DOHH2 (cell line): ENCODE measurements at regions not wholly inside any gene's neighbourhood (a gene's known extent, or its start where the extent isn't known, plus 50 kb on each side); places are given as distances from the start of the nearest gene placed in this dataset.

Experiments
- H3F3A ChIP-seq: fragments of 200-600 bp; sonication (generic), shearing (Covaris generic); 2 replicates; pipeline ENCODE4 v1.6.0; 2016; ENCODE audit warnings: antibody characterized with exemption, mild to moderate bottlenecking; ENCODE audit not compliant: control insufficient read depth, insufficient read depth
- H3K27ac ChIP-seq: fragments of 200-600 bp; sonication (generic); 2 replicates; pipeline ENCODE4 v1.5.1; 2014; ENCODE audit warnings: low read depth, mild to moderate bottlenecking, low read length, moderate library complexity
- H3K27me3 ChIP-seq: fragments of 200-600 bp; sonication (generic); 2 replicates; pipeline ENCODE4 v1.6.1; 2014; ENCODE audit warnings: mild to moderate bottlenecking, low read length, mixed read lengths; ENCODE audit not compliant: control insufficient read depth
- H3K36me3 ChIP-seq: fragments of 200-600 bp; sonication (generic); 2 replicates; pipeline ENCODE4 v1.6.1; 2014; ENCODE audit warnings: mild to moderate bottlenecking, low read length, moderate library complexity, mixed read lengths; ENCODE audit not compliant: control insufficient read depth
- H3K4me1 ChIP-seq: fragments of 200-600 bp; sonication (generic); 2 replicates; pipeline ENCODE4 v1.6.1; 2014; ENCODE audit warnings: mild to moderate bottlenecking, low read length, mixed read lengths; ENCODE audit not compliant: control insufficient read depth
- H3K4me2 ChIP-seq: fragments of 200-600 bp; sonication (generic); 2 replicates; pipeline ENCODE4 v1.6.0; 2014; ENCODE audit warnings: mild to moderate bottlenecking, low read length, moderate library complexity
- H3K4me3 ChIP-seq: fragments of 200-600 bp; sonication (generic); 2 replicates; pipeline ENCODE4 v1.5.1; 2014; ENCODE audit warnings: mild to moderate bottlenecking, low read length, mixed read lengths
- H3K79me2 ChIP-seq: fragments of 200-600 bp; sonication (generic); 2 replicates; pipeline ENCODE4 v1.6.1; 2014; ENCODE audit warnings: mild to moderate bottlenecking, low read length, mixed read lengths; ENCODE audit not compliant: control insufficient read depth
- H3K9me2 ChIP-seq: fragments of 200-600 bp; sonication (generic); replicated peaks from 2 replicates; pipeline ENCODE4 v1.6.1; 2014; ENCODE audit warnings: mild to moderate bottlenecking, low read length, mixed read lengths; ENCODE audit not compliant: control insufficient read depth
- H3K9me3 ChIP-seq: fragments of 200-600 bp; sonication (generic); 2 replicates; pipeline ENCODE4 v1.6.1; 2014; ENCODE audit warnings: antibody characterized with exemption, low read length, mixed read lengths; ENCODE audit not compliant: control insufficient read depth, insufficient read depth
- H4K20me1 ChIP-seq: fragments of 200-600 bp; sonication (generic); 2 replicates; pipeline ENCODE4 v1.6.0; 2014; ENCODE audit warnings: low read depth, mild to moderate bottlenecking, antibody characterized with exemption, low read length, moderate library complexity; ENCODE audit not compliant: control insufficient read depth, insufficient read depth
- CTCF ChIP-seq: fragments of 200-600 bp; sonication (generic); IDR thresholded peaks from one replicate; pipeline ENCODE4 v1.5.1; 2014; ENCODE audit warnings: antibody characterized with exemption, mild to moderate bottlenecking, low read depth, low read length; ENCODE audit not compliant: poor library complexity, severe bottlenecking
- EZH2phosphoT487 ChIP-seq: fragments of 200-600 bp; sonication (generic); IDR thresholded peaks from 2 replicates; pipeline ENCODE4 v1.6.1; 2017; ENCODE audit warnings: borderline replicate concordance, mild to moderate bottlenecking, antibody characterized with exemption, low read length, moderate library complexity, mixed read lengths

GRCh38 chr2:146681991-146682390 lies 1162.8 kb upstream of the ACVR2A start:
- TF ChIP-seq EZH2phosphoT487: no peak
- TF ChIP-seq CTCF: no peak
- no peaks in the 10 kb centered on the region for H3F3A ChIP-seq
- H3K4me3 ChIP-seq: no peak overlapping the region
- H3K4me2 ChIP-seq: no peak overlapping the region
- H3K27ac ChIP-seq: no peak overlapping the region
- H3K27me3 ChIP-seq: no peaks in the 10 kb centered on the region
- no peaks in the 10 kb centered on the region for H3K4me1 ChIP-seq
- no peaks in the 10 kb centered on the region for H3K79me2 ChIP-seq
- no peaks in the 10 kb centered on the region for H4K20me1 ChIP-seq
- H3K36me3 ChIP-seq: no peaks in the 10 kb centered on the region
- peaks cover 4% of the 10 kb centered on the region; the same call in 1 of the 2 replicates for H3K9me3 ChIP-seq
- H3K9me2 ChIP-seq: no peaks in the 10 kb centered on the region

DNA sequence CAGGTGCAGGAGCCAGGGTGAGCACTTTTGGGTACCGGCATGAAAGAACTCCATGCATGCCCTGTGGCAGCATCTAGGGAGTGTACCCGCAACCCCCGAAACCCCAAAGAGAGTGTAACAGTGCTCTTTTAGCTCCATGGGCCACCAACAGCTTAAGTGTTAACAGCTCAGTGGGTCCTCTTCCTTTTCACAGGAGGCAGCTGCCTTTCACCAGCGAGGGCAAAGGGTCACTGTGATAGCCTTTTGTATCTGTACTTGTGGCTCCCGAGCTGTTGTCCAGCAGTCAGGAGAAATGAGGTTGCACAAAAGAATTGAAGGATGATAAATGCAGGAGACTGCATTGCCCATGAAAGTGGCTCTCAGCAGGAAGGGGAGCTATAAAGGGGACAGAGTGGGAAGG lies 1166.3 kb upstream of the ACVR2A start:
- Histone ChIP-seq H3K4me1 (no peaks in the 10 kb centered on the region), H4K20me1 (no peaks in the 10 kb centered on the region), H3F3A (no peaks in the 10 kb centered on the region), H3K4me2 (no peak overlapping the region), H3K4me3 (no peak overlapping the region), H3K27me3 (no peaks in the 10 kb centered on the region), H3K9me3 (peaks cover 4% of the 10 kb centered on the region; the same call in 1 of the 2 replicates), H3K9me2 (no peaks in the 10 kb centered on the region), H3K36me3 (no peaks in the 10 kb centered on the region), H3K79me2 (no peaks in the 10 kb centered on the region), H3K27ac (no peak overlapping the region)
- TF ChIP-seq CTCF (no peak), EZH2phosphoT487 (no peak)

GRCh38 chr2:146677280-146677679 lies 1167.5 kb upstream of the ACVR2A start:
- Histone ChIP-seq H3K36me3 (no peaks in the 10 kb centered on the region), H4K20me1 (no peaks in the 10 kb centered on the region), H3F3A (no peaks in the 10 kb centered on the region), H3K9me3 (peaks cover 4% of the 10 kb centered on the region; the same call in 1 of the 2 replicates), H3K79me2 (no peaks in the 10 kb centered on the region), H3K9me2 (no peaks in the 10 kb centered on the region), H3K27me3 (no peaks in the 10 kb centered on the region), H3K4me2 (no peak overlapping the region), H3K4me3 (no peak overlapping the region), H3K27ac (no peak overlapping the region), H3K4me1 (no peaks in the 10 kb centered on the region)
- TF ChIP-seq CTCF (no peak), EZH2phosphoT487 (no peak)

DNA sequence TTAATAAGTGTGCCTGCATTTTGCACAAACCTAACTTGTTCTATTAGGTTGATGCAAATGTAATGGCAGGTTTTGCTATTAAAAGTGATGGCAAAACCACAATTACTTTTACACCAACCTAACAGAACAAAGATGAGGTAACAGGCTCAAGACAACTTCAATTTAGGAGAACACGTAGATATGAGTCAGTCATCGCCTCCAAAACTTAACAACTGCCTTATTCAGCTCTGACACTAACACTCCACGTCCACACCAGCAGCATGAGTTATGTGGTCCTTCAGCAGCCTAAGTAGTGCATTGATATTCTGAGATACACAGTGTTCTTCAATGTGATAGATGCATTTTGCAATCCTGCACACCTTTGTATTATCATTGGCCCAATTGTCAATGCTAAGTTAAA lies 1175.1 kb upstream of the ACVR2A start:
- Histone ChIP-seq H4K20me1 (no peaks in the 10 kb centered on the region), H3K27me3 (no peaks in the 10 kb centered on the region), H3K4me2 (no peak overlapping the region), H3K36me3 (no peaks in the 10 kb centered on the region), H3K79me2 (no peaks in the 10 kb centered on the region), H3K9me2 (no peaks in the 10 kb centered on the region), H3K4me3 (no peak overlapping the region), H3K4me1 (no peaks in the 10 kb centered on the region), H3F3A (no peaks in the 10 kb centered on the region), H3K27ac (no peak overlapping the region), H3K9me3 (no peaks in the 10 kb centered on the region)
- no peak for TF ChIP-seq CTCF
- no peak for TF ChIP-seq EZH2phosphoT487
